Glutamatergic neuron (in vitro differentiated cells): ENCODE measurements at regions not wholly inside any gene's neighbourhood (a gene's known extent, or its start where the extent isn't known, plus 50 kb on each side); places are given as distances from the start of the nearest gene placed in this dataset.

Experiments
- DNase-seq: peaks from one replicate; pipeline ENCODE4 v3.0.0; 2022
- H3K27ac Mint-ChIP-seq: one replicate; pipeline ENCODE4 v1.8.0; 2020; ENCODE audit warnings: mild to moderate bottlenecking, mixed read lengths, inconsistent platforms; ENCODE audit not compliant: unreplicated experiment
- H3K27me3 Mint-ChIP-seq: one replicate; pipeline ENCODE4 v1.8.0; 2020; ENCODE audit warnings: mild to moderate bottlenecking, moderate library complexity, mixed read lengths, inconsistent platforms; ENCODE audit not compliant: unreplicated experiment
- H3K36me3 Mint-ChIP-seq: one replicate; pipeline ENCODE4 v1.8.0; 2020; ENCODE audit warnings: mild to moderate bottlenecking, mixed read lengths, inconsistent platforms; ENCODE audit not compliant: unreplicated experiment
- H3K4me1 Mint-ChIP-seq: one replicate; pipeline ENCODE4 v1.8.0; 2020; ENCODE audit warnings: mild to moderate bottlenecking, low read depth, mixed read lengths, inconsistent platforms; ENCODE audit not compliant: unreplicated experiment
- H3K4me3 Mint-ChIP-seq: one replicate; pipeline ENCODE4 v1.8.0; 2020; ENCODE audit warnings: mild to moderate bottlenecking, mixed read lengths, inconsistent platforms; ENCODE audit not compliant: unreplicated experiment
- H3K9me3 Mint-ChIP-seq: one replicate; pipeline ENCODE4 v1.8.0; 2020; ENCODE audit warnings: mild to moderate bottlenecking, moderate library complexity, mixed read lengths, inconsistent platforms; ENCODE audit not compliant: unreplicated experiment
- TF ChIP-seq, protein P1 (sequence below): fragments of 200-600 bp; sonication (generic); IDR thresholded peaks from one replicate; pipeline ENCODE4 v1.5.0; 2021; ENCODE audit not compliant: partially characterized antibody, unreplicated experiment

DNA sequence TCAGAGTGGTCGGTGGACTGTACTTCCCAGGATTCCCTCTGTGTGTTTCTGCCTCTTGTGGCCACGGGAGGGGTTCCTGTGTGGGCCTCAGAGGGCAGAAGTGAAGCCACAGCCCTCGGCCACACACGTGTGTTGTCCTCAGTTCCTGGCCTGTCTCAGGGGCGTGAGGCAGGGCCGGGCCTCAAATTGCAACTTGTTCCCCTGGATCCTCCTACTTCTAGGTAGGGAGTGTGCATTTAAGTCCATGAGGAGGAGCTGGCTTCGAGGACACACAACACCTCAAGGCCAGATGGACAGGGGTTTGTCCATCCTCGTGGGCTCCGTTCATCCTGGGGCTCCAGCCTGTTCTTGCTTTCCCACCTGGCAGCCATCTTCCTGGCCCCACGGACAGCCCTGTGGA is 573.0 kb downstream of the TBC1D22A start:
- Mint-ChIP-seq H3K9me3 (peaks cover 31% of the 10 kb centered on the region), H3K4me3 (no peak overlapping the region), H3K27ac (no peak overlapping the region), H3K4me1 (no peaks in the 10 kb centered on the region), H3K36me3 (peaks cover 23% of the 10 kb centered on the region), H3K27me3 (peaks cover 11% of the 10 kb centered on the region)
- no peak for DNase-seq
- TF ChIP-seq, protein P1, sequence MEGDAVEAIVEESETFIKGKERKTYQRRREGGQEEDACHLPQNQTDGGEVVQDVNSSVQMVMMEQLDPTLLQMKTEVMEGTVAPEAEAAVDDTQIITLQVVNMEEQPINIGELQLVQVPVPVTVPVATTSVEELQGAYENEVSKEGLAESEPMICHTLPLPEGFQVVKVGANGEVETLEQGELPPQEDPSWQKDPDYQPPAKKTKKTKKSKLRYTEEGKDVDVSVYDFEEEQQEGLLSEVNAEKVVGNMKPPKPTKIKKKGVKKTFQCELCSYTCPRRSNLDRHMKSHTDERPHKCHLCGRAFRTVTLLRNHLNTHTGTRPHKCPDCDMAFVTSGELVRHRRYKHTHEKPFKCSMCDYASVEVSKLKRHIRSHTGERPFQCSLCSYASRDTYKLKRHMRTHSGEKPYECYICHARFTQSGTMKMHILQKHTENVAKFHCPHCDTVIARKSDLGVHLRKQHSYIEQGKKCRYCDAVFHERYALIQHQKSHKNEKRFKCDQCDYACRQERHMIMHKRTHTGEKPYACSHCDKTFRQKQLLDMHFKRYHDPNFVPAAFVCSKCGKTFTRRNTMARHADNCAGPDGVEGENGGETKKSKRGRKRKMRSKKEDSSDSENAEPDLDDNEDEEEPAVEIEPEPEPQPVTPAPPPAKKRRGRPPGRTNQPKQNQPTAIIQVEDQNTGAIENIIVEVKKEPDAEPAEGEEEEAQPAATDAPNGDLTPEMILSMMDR = no peak

DNA sequence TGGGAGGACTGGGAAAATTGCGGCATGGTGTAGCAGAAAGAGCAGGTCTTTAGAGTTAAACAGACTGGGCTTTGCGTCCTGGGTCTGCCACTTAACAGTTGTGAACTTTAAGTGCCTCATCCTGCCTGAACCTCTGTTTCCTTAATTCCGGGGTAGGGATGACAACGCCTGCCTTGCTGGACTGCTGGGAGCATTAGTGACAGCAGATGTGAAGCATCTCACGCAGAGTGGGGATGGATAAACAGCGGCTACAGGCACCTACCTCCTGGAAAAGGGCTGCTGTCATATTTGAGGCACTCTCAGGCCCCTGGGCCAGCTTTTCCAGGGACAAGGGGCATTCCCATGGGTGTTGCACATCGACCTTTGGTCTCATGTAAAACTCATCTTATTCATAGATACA is 572.2 kb downstream of the TBC1D22A start:
- Mint-ChIP-seq H3K27ac (no peak overlapping the region), H3K36me3 (peaks cover 30% of the 10 kb centered on the region)
- TF ChIP-seq, protein P1 = no peak

DNA sequence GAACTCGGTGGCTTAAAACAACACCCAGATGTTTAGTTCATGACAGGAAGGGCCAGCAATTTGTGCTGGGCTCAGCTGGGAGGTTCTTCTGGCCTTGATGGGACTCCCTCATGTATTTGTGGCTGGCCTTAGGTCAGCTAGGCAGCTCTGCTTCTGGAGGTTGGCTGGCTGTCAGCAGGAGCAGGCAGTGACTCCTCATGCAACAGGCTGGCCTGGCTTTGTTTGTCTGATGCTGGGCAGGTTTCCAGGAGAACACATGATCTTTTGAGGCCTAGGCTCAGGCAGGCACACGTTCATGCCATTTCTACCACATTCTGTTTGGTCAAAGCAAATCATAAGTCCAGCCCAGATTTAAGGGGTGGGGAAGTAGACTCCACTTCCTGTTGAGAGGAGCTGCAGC is 571.2 kb downstream of the TBC1D22A start:
- peaks cover 38% of the 10 kb centered on the region for H3K36me3 Mint-ChIP-seq
- DNase-seq = no peak
- no peaks in the 10 kb centered on the region for H3K4me1 Mint-ChIP-seq
- no peak overlapping the region for H3K27ac Mint-ChIP-seq
- peaks cover 12% of the 10 kb centered on the region for H3K27me3 Mint-ChIP-seq
- TF ChIP-seq, protein P1 = no peak
- peaks cover 28% of the 10 kb centered on the region for H3K9me3 Mint-ChIP-seq
- no peak overlapping the region for H3K4me3 Mint-ChIP-seq

More for the DNA sequence above, 572.2 kb downstream of the TBC1D22A start:
- peaks cover 29% of the 10 kb centered on the region for H3K9me3 Mint-ChIP-seq
- DNase-seq = no peak
- H3K27me3 Mint-ChIP-seq = peaks cover 14% of the 10 kb centered on the region
- H3K4me3 Mint-ChIP-seq = no peak overlapping the region
- no peaks in the 10 kb centered on the region for H3K4me1 Mint-ChIP-seq

DNA sequence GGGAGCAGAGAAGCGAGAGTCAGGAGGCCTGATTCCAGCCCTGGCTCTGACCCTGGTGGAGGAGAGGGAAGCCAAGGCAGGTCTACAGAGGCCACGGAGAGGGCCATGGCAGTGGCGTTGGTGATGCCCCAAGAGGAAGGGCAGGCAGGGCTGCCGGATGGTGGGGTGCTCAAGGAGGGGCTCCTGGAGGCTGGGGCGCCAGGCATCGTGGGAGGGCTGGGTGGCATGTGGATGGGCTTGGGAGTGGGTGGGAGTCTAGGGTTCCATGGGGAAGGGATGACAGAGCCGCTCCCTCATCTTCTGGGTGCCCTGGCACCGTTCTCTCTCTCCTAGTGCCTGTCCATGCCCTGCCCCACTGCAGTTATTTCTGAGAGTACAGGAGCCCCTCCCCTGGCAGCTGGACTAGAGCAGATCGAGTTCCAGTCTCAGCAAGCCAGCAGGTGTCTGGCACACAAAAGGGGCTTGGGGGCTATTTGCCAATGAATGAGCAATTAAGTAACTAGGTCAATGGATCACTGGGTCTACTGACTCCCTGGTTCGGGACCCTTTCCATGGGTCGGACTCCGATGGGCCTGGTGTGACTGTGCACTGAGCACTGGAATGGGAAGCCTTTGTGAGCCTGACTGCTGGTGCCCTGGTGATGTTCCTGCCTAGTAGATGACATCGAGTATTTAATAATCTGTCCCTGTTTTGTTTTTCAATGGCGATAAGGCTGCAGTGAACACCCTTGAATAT is 570.0 kb downstream of the TBC1D22A start:
- Mint-ChIP-seq H3K9me3 (peaks cover 29% of the 10 kb centered on the region), H3K36me3 (peaks cover 41% of the 10 kb centered on the region), H3K4me3 (no peak overlapping the region), H3K27me3 (peaks cover 12% of the 10 kb centered on the region), H3K4me1 (no peaks in the 10 kb centered on the region), H3K27ac (no peak overlapping the region)
- DNase-seq = no peak
- TF ChIP-seq, protein P1 = no peak

- Mint-ChIP-seq H3K4me3 (no peak overlapping the region), H3K9me3 (peaks cover 26% of the 10 kb centered on the region), H3K27ac (no peak overlapping the region), H3K27me3 (peaks cover 12% of the 10 kb centered on the region), H3K4me1 (no peaks in the 10 kb centered on the region), H3K36me3 (peaks cover 42% of the 10 kb centered on the region)
- TF ChIP-seq, protein P1 = no peak
- DNase-seq = no peak
Measured at GRCh38 chr22:47331750-47332149, 569.3 kb downstream of the TBC1D22A start.
